PC-3 (cell line): ENCODE measurements at regions not wholly inside any gene's neighbourhood (a gene's known extent, or its start where the extent isn't known, plus 50 kb on each side); places are given as distances from the start of the nearest gene placed in this dataset.
A peak's percentile ranks its signal among the peaks of the same experiment; 100 is the strongest.

ENCODE experiments used
- ATAC-seq: fragments of 200-7000 bp; cut with Tn5 transposase; 2 replicates; pipeline ENCODE4 v1.9.1; 2020; ENCODE audit warnings: mild to moderate bottlenecking, moderate library complexity
- BruUV-seq: library from RNA; stranded (reverse); fragments of 400-500 nt; replicated peaks from 2 replicates; lab custom pipeline; 2021; lab: Mats Ljungman, UMichigan
- CTCF ChIA-PET: fragments of 300-600 bp; sonication (Branson Sonifier 250); formaldehyde crosslinking; loops from one replicate; lab custom pipeline; 2022; ENCODE audit warnings: antibody characterized with exemption; lab: Charles Lee
- POLR2A ChIA-PET: fragments of 300-600 bp; sonication (Branson Sonifier 250); formaldehyde crosslinking; loops from one replicate; lab custom pipeline; 2022; ENCODE audit warnings: antibody characterized with exemption; ENCODE audit not compliant: unreplicated experiment; lab: Charles Lee
- DNase-seq: peaks from one replicate; pipeline ENCODE4 v3.0.0-alpha.2; 2015
- H2AFZ ChIP-seq: fragments of 300-600 bp; sonication (generic); 2 replicates; pipeline ENCODE4 v1.6.0; 2016; ENCODE audit warnings: antibody characterized with exemption, low read length
- H3F3A ChIP-seq: fragments of 300-600 bp; sonication (generic); one replicate; pipeline ENCODE4 v1.6.0; 2017; ENCODE audit warnings: antibody characterized with exemption, low read length, control low read depth, mild to moderate bottlenecking; ENCODE audit not compliant: unreplicated experiment
- H3K27ac ChIP-seq: fragments of 300-600 bp; sonication (generic); 2 replicates; pipeline ENCODE4 v1.5.1; 2016; ENCODE audit warnings: mild to moderate bottlenecking, low read length
- H3K27me3 ChIP-seq: fragments of 300-600 bp; sonication (generic); 2 replicates; pipeline ENCODE4 v1.6.1; 2016; ENCODE audit warnings: low read length, mixed read lengths
- H3K36me3 ChIP-seq: fragments of 300-600 bp; sonication (generic); 2 replicates; pipeline ENCODE4 v1.6.1; 2016; ENCODE audit warnings: low read depth, mixed run types, low read length, mixed read lengths
- H3K4me1 ChIP-seq: fragments of 300-600 bp; sonication (generic); 2 replicates; pipeline ENCODE4 v1.5.1; 2016; ENCODE audit warnings: low read length; ENCODE audit not compliant: insufficient read depth
- H3K4me2 ChIP-seq: fragments of 300-600 bp; sonication (generic); 2 replicates; pipeline ENCODE4 v1.6.0; 2016; ENCODE audit warnings: low read length
- H3K4me3 ChIP-seq: fragments of 300-600 bp; sonication (generic); 2 replicates; pipeline ENCODE4 v1.5.1; 2016; ENCODE audit warnings: mild to moderate bottlenecking, low read length, mixed read lengths
- H3K79me2 ChIP-seq: fragments of 300-600 bp; sonication (generic); 2 replicates; pipeline ENCODE4 v1.6.1; 2017; ENCODE audit warnings: low read length, mixed read lengths
- H3K9ac ChIP-seq: fragments of 300-600 bp; sonication (generic); 2 replicates; pipeline ENCODE4 v1.6.0; 2016; ENCODE audit warnings: mild to moderate bottlenecking, low read length
- H3K9me2 ChIP-seq: fragments of 300-600 bp; sonication (generic); replicated peaks from 2 replicates; pipeline ENCODE4 v1.6.1; 2016; ENCODE audit warnings: mixed run types, low read length, mixed read lengths
- H3K9me3 ChIP-seq: fragments of 300-600 bp; sonication (generic); 2 replicates; pipeline ENCODE4 v1.6.1; 2016; ENCODE audit warnings: low read length, mixed read lengths
- H4K20me1 ChIP-seq: fragments of 300-600 bp; sonication (generic); 2 replicates; pipeline ENCODE4 v1.6.1; 2016; ENCODE audit warnings: low read length, mixed read lengths
- CTCF ChIP-seq: fragments of 300-600 bp; sonication (generic); conservative IDR thresholded peaks from 2 replicates; pipeline ENCODE4 v1.5.1; 2017; ENCODE audit warnings: antibody characterized with exemption, low read depth, mild to moderate bottlenecking, low read length
- EZH2 ChIP-seq: fragments of 300-600 bp; sonication (generic); IDR thresholded peaks from one replicate; pipeline ENCODE4 v1.6.1; 2017; ENCODE audit warnings: antibody characterized with exemption, mild to moderate bottlenecking, low read length; ENCODE audit not compliant: unreplicated experiment
- EZH2phosphoT487 ChIP-seq: fragments of 300-600 bp; sonication (generic); IDR thresholded peaks from 2 replicates; pipeline ENCODE4 v1.6.1; 2018; ENCODE audit warnings: mild to moderate bottlenecking, antibody characterized with exemption, low read length, borderline replicate concordance
- intact Hi-C: fragments of 100-400 bp; cut with micrococcal nuclease; formaldehyde crosslinking; loops from 2 replicates; pipeline ENCODE4 v1.9.0; 2023

GRCh38 chr16:47939680-47940079 is 216.1 kb downstream of the ABCC12 start:
- CTCF ChIA-PET: no interaction called here
- H2AFZ ChIP-seq: 0 out of 2 replicates have a peak overlapping the region, but pooled peaks have one; percentile 18
- H3K4me2 ChIP-seq: no peak overlapping the region

GRCh38 chr16:47938272-47938671 is 217.5 kb downstream of the ABCC12 start:
- no peaks in the 10 kb centered on the region for H3K9me2 ChIP-seq
- intact Hi-C loops: no loop called here
- no peak overlapping the region for H3K27ac ChIP-seq
- ATAC-seq: no peak
- no peaks in the 10 kb centered on the region for H3K9me3 ChIP-seq
- H3F3A ChIP-seq: no peaks in the 10 kb centered on the region
- no peak overlapping the region for H3K4me2 ChIP-seq
- ChIA-PET CTCF (no interaction called here), POLR2A (no interaction called here)
- no peak for DNase-seq
- no peaks in the 10 kb centered on the region for H3K27me3 ChIP-seq
- no peaks in the 10 kb centered on the region for H3K79me2 ChIP-seq
- H3K36me3 ChIP-seq: no peaks in the 10 kb centered on the region
- H3K4me1 ChIP-seq: no peaks in the 10 kb centered on the region
- H3K9ac ChIP-seq: no peak overlapping the region
- TF ChIP-seq EZH2 (no peak), EZH2phosphoT487 (no peak), CTCF (no peak)
- H2AFZ ChIP-seq: no peak overlapping the region
- BruUV-seq: no TSS peak
- H4K20me1 ChIP-seq: no peaks in the 10 kb centered on the region
- no peak overlapping the region for H3K4me3 ChIP-seq

More at GRCh38 chr16:47939680-47940079, 216.1 kb downstream of the ABCC12 start:
- Histone ChIP-seq H3K9ac (no peak overlapping the region), H4K20me1 (no peaks in the 10 kb centered on the region), H3F3A (no peaks in the 10 kb centered on the region), H3K79me2 (no peaks in the 10 kb centered on the region), H3K27me3 (no peaks in the 10 kb centered on the region), H3K9me2 (no peaks in the 10 kb centered on the region), H3K4me3 (no peak overlapping the region), H3K4me1 (no peaks in the 10 kb centered on the region), H3K9me3 (no peaks in the 10 kb centered on the region), H3K27ac (no peak overlapping the region), H3K36me3 (no peaks in the 10 kb centered on the region)
- no peak for TF ChIP-seq EZH2phosphoT487
- TF ChIP-seq CTCF: 0 out of 2 replicates have a peak, but pooled peaks have one; percentile 11
- no TSS peak for BruUV-seq
- intact Hi-C loops: no loop called here
- DNase-seq (peak; percentile 40), ATAC-seq (no peak)
- POLR2A ChIA-PET: no interaction called here

DNA sequence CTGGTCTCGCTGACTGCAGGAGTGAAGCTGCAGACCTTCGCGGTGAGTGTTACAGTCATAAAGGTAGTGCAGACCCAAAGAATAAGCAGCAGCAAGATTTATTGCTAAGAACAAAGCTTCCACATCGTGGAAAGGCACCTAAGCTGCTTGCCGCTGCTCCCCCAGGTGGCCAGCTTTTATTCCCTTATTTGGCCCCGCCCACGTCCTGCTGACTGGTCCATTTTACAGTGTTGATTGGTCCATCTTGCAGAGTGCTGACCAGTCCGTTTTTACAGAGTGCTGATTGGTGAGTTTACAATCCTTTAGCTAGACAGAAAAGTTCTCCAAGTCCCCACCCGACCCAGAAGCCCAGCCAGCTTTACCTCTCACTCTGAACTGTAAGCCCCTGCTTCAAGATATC is 227.8 kb downstream of the ABCC12 start:
- CTCF ChIA-PET: no interaction called here
- POLR2A ChIA-PET: no interaction called here

More for the DNA sequence above, 227.8 kb downstream of the ABCC12 start:
- Histone ChIP-seq H3K4me1 (peaks cover 27% of the 10 kb centered on the region), H3F3A (no peaks in the 10 kb centered on the region), H3K9ac (no peak overlapping the region), H3K27ac (0 out of 2 replicates have a peak overlapping the region, but pooled peaks have one; percentile 26), H3K79me2 (no peaks in the 10 kb centered on the region), H4K20me1 (no peaks in the 10 kb centered on the region), H3K9me2 (no peaks in the 10 kb centered on the region), H3K4me2 (no peak overlapping the region), H3K27me3 (no peaks in the 10 kb centered on the region), H2AFZ (0 out of 2 replicates have a peak overlapping the region, but pooled peaks have one; percentile 45), H3K9me3 (no peaks in the 10 kb centered on the region), H3K36me3 (no peaks in the 10 kb centered on the region), H3K4me3 (no peak overlapping the region)
- no TSS peak for BruUV-seq
- intact Hi-C loops: no loop called here
- DNase-seq: peak; percentile 11
- no peak for TF ChIP-seq EZH2phosphoT487
- 0 out of 2 replicates have a peak, but pooled peaks have one; percentile 26 for TF ChIP-seq CTCF
- ATAC-seq: no peak
